Activated gamma-delta T cell (primary cell): ENCODE measurements at regions not wholly inside any gene's neighbourhood (a gene's known extent, or its start where the extent isn't known, plus 50 kb on each side); places are given as distances from the start of the nearest gene placed in this dataset.

Experiments
- DNase-seq: peaks from one replicate; lab custom pipeline; 2025; lab: John Stamatoyannopoulos, UW

DNA sequence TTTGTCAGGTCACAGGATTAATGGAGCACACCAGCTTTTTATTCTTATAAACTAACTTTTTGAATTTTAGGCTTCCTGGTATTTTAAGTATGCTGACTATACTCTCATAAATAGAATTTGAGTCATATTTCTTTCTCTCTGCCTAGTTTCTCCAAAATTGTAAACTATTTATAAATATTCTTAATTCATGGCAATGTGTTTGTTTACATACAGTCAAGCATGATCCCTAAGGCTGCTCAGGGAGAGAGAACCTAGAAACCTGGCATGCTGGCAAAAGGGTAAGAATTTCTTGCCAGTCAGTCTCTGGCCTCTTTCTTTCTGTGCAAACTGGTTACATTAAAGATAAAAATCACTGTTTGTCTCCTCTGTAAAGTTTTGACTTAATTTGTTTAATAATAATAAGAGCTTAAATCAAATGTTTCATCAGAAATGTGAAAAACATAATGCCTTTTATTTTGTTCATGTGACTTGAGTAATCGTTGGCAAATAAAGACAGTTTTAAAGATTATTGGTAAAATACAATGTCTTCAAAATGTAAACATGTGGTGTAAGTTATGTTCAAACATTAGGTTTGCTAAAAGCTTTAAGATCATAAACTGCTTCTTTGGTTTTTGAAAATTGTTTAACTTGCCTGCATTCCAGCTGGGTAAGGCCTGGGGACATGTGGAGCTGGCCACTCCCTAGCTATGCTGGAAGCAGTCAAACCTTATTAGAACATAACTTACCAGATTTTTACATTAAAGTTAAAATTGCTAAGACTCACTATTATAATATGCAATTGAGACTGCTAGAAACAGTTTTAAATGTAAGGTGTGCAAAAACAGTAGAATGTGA is 1401.7 kb downstream of the NCAM2 start:
- DNase-seq: no peak

DNA sequence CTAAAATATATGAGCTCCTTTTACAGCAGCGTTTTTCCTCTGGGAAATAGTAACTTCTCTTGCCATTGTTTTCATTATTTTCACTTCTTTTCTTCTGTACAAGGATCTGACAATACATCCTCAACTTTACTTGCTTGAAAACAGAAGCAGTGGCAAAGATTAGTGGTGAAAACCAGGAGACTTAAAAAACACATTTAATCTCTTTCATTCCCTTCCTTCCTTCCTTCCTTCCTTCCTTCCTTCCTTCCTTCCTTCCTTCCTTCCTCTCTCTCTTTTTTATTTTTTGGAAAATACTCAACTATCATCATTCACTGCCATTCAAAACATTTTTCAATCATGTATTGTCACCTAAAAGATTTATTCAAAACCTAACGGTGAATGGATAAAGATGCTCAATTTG is 1411.4 kb downstream of the NCAM2 start:
- DNase-seq: no peak

DNA sequence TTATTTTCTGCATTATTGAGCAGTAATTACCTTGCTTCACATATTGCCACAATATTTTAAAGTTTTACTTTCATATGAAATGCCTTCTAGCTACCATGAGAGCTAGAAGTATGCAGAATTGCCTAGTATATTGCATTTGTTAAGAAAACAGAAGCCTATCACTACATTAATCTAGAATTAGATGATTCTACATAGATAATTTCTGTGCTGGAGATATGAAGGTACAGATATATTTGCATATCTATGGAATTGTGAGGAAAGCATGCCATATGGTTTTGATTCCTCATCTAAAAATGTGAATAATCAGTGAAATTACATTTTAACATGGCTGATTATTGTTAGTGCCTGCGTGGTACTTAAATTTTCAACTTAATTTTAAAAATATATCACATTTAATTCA is 1418.3 kb downstream of the NCAM2 start:
- DNase-seq: no peak

DNA sequence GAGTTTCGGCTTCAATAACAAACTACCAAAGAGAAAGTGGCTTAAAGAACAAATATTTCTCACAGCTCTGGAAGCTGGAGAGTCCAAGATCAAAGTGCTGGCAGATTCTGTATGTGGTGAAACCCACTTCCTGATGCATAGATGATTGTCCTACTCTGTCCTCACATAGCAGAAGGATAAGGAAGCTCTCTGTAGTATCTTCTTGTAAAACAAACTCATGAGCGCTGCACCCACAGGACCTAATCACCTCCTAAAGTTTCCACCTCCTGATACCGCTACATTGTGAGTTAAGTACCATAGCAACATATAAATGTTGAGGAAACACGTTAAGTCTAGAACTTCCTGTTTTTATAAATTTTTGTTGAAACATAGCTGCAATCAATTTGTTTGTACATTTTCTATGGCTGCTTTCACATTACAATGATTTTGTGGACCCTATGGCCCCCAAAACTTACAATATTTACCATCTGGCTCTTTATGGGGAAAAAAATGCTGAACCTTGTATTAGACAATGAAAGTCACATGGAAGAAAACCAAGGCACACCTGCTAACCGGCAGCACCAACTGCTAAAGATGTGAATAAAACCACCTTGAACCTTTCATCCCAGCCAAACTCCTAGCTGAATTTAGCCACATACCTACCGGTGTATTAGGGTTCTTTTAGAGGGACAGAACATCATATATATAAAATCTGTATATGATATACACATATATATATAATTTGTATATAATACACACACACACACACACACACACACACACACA is 1423.4 kb downstream of the NCAM2 start:
- no peak for DNase-seq

DNA sequence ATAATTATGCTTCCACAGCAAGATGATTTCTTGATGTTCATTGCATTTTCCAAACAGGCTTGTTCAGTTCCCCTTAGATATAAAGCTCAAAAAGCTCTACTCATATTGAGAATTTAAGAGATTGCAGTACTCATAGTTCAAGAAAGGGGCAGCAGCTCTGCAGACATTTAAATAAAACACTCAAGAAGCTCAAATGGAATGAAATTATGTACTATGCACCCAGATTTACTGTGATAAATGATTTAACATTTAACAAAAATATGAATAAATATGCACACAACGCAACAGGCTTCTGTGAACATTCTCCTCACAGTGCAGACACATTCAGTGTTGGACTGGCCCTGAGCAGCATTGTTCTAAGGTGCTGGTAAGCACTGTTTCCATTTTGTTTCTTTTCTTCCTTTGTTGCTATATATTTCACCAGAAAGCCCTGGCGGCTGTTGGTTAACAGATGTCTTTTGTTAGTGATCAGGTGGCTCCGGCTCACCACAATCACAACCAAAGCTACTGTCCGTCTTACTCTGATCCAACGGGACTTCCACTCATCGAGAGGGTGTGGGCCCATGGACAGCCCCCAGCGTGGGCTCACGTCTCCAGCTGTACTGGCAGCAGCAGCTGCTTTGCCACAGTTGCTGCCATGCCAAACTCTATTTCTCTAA is 1440.3 kb downstream of the NCAM2 start:
- no peak for DNase-seq

DNA sequence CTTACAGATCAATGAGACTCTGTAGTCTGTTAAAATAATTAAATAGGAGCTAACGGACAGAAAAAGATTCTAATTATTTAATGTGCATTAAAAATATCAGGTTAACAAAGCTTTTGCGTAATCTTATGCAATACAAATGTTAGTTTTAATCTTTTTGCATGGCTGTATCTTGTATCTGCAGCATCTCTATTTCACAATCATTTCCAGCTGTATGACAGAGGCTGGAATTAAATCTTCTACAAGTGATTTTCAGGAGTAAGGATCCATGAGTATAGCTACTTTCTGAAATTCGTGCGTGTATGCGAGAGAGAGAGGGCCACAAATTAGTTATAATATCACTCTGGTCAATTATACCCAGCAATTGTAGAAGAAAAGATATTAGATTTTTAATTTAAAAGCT is 1446.8 kb downstream of the NCAM2 start:
- DNase-seq: no peak

DNA sequence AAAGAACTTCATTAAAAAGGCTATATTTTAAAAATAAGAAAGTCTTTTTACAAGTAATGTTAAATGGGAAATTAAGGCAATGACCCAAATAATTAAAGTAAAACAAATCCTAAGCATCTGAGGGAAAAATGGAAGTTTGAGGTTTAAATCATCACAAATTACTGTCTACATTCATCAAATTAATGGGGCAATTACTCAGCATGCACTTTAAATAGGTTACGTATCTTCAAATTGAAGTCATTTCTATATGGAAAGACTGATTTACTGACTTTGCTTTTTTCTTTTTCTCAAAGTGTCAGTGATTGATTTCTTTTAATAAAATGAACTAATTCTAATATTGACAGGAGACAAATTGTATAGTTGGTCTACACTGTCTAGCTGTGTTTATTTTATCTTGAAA is 1452.3 kb downstream of the NCAM2 start:
- DNase-seq: no peak

DNA sequence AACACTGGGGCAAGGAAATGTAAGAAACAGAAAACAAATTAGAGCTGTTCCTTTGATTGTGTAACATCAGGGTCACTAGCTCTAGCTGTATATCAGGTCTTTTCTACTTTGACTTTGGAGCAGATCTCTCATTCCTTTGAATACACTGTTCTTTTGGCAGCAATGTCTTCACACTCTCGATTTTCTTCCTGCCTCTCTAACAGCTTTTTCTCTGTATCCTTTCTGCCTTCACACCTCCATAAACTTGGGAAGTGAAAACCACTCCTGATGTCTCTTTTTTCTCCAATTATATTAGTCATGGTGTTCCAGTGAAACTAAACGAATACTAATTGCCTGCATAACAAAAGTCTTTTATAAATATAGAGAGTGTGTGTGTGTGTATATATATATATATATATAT is 1458.0 kb downstream of the NCAM2 start:
- DNase-seq: no peak

DNA sequence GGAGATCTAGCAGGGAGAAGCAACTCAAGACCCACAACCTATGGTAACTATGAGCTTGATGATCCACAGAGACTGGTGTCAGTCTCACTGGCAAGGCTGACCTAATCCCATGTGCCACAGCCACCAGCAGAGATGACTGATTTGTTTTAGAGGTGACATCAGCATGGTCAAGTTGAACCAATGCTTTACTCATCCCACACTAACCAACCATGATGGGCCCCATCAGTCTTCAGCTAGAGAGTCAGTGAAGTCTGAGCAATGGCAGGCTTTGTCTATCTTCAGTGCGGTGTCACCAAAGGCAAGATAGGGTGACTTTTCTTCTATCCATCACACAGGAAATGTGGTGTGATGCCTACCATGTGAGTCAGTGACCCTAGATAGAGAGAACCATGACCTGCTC is 1470.7 kb downstream of the NCAM2 start:
- DNase-seq: no peak

DNA sequence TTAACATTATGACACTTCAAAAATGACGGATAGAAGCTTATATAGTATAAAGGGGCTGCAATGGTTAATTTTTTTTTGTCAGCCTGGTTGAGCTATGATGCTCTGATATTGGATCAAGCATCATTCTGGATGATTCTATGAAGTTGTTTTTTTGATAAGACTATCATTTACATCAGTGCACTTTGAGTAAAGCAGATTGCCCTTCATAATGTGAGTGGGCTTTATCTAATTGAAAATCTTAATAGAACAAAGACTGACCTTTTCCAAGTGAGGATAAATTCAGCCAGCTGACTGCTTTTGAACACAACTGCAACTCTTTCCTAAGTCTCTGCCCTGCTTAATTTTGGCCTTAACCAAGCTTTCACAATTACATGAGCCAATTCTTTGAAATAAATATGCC is 1476.2 kb downstream of the NCAM2 start:
- DNase-seq: no peak

DNA sequence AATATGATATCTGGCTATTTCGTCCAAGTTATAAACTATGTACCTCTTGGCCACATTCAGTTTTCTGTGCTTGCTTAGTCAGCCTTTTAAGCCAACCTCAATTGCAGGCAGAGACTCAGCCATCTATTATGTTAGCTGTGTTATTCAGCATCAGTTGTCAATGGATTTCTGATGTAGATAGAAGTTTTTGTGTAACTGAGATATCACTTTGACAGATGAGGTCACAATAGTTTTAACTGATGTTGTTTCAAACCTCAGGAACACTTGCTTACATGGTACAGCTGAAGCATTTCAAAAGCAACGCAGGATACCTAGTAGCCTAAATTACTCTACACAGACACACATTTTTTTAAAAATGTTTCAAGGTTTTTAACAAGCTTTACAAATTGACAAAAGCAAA is 1478.0 kb downstream of the NCAM2 start:
- no peak for DNase-seq

DNA sequence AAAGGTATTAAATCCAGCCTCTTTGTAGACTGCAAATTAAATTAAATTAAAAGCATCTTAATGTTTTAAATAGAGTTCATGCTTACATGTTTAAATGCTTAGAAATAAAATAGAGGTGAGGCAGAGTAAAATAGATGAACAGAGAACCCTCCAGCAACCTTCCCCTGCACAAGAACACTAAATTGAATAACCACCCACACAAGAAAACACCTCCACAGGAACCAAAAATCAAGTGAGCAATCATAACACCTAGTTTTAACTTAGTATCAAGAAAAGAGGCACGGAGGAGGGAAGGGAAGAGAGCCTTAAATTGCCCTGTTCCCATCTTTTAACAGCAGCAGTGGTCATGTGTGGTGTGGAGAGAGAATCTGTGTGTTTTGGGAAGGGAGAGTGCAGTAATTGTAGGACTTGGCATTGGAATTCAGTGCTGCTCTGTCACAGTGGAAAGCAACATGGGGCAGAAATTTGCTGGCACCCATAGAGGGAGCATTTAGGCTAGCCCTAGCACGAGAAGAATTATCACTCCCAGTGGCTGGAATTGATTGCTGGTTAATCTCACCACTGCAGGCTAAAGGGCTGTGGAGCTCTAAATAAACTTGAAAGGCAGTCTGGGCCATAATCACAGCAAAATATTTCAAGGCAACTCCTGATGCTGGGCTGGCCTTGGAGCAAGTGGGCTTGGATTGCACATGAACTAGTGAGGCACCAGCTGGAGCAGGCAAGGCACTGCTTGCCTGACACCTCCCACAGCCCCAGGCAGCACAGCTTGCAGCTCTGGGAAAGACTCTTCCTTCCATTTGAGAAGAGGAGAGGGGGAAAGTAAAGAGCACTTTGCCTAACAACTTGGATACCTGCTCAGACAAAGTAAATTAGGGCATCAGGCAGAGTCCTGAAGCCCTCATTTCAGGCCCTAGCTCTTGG is 1478.8 kb downstream of the NCAM2 start:
- no peak for DNase-seq

DNA sequence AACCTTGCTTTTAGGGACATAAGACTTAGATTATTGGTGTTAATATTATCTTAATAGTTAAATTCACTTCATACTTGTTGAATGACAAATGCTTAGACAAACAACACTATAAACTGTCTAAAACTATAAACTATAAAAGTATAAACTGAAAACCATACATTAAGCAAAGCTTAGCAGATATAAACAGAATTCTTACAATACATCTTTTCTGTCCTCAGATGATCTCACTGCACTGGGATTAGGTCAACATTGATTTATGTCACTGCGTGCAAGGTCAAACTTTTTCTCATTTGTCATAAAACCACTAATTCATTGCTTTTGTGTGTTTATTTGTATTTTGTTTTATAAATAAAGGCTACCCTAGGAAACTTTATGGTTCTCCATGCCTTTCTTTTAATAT is 1491.8 kb downstream of the NCAM2 start:
- DNase-seq: no peak

DNA sequence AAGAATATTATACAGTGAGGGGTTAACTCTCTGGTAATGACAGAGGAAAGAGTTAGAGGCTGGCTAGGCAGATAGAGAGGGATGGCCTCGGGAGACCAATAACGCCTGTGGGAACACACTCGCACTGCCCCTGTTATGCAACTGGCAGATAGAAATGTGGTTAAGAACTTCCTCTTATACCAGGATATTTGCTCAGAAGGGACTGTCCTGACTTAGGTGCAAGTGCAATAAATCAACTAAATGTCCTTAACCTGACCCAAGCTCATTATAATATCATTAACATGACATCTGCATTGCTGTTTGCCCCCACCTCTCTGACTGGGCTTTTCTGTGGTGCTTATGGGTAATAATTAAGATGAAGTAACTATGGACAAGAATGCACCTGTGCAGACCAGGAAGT is 1518.0 kb downstream of the NCAM2 start:
- DNase-seq: no peak

DNA sequence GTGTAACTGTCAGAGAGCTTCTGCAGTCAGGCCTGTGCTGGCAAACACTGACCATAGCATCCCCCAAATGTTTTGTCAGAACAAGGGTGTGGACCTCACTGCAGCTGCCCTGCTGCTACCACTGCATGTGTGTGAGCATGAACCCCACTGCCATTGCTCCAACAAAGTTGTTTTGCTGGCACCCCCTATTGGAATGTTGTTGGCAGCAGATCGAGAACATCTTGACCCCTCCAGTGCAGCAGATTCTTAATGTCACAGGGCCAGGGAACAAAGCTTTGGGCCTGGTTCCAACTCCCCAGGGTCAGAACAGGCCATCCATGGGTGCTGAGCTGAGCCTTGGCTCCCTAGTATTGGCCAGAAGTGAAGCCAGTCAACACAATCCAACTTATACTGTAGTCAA is 1537.4 kb downstream of the NCAM2 start:
- DNase-seq: no peak

DNA sequence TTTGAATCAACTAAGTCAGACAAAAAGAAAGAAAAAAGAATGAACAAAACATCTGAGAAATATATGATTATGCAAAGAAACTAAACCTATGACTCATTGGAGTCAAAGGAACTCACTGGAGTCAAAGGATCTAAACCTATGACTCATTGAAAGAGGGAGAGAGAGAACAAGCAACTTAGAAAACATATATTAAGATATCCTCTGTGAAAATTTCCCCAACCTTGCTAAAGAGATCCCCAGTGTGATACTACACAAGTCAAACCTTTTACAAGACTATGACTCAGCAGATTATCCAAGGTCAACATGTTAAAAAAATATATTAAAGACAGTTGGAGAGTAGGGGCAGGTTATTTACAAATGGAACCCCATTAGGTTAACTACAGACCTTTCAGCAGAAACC is 1538.3 kb downstream of the NCAM2 start:
- DNase-seq: no peak

DNA sequence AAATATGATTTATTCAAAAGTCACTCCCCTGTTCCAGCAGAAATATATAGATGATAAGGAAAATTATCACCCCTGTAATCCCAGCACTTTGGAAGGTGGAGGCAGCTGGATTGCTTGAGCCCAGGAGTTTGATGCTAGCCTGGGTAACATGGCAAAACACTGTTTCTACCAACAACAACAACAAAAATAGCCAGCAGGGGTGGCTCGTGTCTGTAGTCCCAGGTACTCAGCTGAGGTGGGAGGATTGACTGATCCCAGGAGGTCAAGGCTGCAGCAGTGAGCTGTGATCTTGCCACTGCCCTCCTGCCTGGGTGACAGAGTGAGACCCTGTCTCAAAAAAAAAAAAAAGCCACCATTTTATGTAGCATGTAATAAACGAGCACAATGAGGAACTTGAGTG is 1546.5 kb downstream of the NCAM2 start:
- DNase-seq: no peak

DNA sequence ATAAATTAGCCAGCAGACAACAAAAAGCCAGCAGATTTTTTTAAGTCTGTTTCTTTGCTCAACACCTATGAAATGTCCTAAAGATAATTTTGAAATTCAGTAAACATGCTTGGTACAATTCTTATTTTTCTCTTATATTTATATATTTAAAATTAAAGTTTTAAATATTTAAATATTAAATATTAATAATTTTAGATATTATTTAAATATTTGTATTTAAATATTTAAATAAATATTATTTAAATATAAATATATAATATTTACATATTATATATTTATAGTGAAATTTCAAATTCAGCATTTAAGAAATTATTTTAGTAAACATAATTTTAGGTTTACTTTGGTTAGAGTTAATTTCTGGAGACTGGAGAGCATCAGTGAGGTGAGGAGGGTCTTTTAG is 1554.2 kb downstream of the NCAM2 start:
- DNase-seq: no peak

DNA sequence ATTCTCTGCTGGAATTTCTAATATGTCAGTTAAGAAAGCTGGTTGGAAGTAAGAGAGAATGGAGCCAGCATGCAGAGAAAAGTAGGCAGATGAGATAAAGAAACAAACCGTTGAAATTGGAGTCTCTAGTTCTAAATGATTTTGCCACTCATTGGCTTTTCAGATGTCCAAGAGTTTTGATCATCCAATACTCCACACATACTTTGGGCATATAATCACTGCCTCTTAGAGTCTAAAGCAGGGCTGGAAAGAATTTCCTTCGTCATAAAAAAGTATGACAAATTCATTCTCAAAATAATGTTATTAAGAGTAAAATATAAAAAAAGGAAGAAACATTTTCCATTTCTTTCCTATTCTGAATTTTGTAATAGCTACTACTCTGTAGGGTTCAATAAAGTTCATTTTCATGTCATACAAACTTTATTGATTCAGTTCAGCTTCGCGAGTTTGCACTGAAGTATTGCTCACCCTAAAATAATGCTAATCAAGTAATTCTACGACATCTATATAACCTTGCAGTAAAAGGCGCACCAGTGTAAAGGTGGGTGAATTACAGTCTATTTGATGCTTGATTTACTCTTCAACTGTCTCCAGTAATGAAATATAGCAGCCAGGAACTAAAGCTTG is 1556.6 kb downstream of the NCAM2 start:
- DNase-seq: no peak

DNA sequence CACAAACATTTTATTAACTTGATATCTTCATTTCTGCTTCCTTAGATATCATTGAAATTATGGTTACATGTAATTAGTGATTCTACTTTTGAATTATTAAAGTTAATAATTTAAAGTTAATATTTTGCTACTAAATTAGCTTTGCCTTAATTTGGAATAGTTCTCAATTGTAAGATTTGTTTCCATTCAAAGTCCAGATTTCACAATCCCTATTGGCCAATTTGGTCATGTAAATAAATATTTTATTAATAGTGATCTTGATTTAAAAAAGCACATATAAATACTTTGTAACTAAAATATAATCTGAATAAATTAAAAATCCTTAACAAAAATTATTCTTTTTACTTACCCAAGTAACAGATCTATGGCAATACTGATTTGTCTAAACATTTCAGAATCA is 1558.6 kb downstream of the NCAM2 start:
- no peak for DNase-seq

DNA sequence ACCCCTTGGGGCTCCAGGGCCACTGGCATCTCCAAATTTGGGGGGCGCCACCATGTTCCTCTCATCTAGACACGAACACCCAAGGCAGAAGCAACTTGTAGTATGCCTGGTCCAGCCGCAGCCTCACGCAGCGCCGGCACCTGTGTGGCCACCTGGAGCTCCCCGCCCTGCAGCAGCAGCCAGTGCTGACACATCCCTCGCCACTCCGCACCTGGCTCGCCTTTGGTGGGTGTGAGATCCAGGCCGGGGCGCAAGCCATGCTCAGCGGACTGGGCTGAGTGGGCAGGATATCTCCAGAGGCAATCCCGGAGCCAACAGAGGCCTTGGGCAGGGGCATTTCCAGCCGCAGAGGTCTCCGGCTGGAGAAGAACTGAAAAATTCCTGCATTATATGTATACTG is 1563.7 kb downstream of the NCAM2 start:
- DNase-seq: no peak
